Thyroid gland (tissue), 4 donors: ENCODE measurements at regions not wholly inside any gene's neighbourhood (a gene's known extent, or its start where the extent isn't known, plus 50 kb on each side); places are given as distances from the start of the nearest gene placed in this dataset.

Source experiments
- CTCF ChIP-seq, 6 experiments: fragments of 200-600 bp in 3 of 6; fragments of 450-650 bp in 3 of 6; sonication (generic) in 3 of 6; IDR thresholded peaks; one replicate each; pipeline ENCODE4 v1.5.1; 2016 to 2019; ENCODE audit warnings: antibody characterized with exemption in 6 of 6, mild to moderate bottlenecking in 2 of 6, inconsistent platforms in 1 of 6, moderate library complexity in 1 of 6
- POLR2A ChIP-seq, 2 donors: fragments of 450-650 bp; IDR thresholded peaks; one replicate each; pipeline ENCODE4 v1.6.1; 2017; ENCODE audit warnings: antibody characterized with exemption in 2 of 2, mild to moderate bottlenecking in 2 of 2, moderate library complexity in 1 of 2

- TF ChIP-seq CTCF (IDR thresholded peaks at IDR 0.05) (no peak), POLR2A (IDR thresholded peaks at IDR 0.05) (no peak)
Measured at GRCh38 chr7:96624954-96625353, 84.7 kb downstream of the SEM1 start.
